Right lobe of liver (tissue), 6 donors: ENCODE measurements at regions not wholly inside any gene's neighbourhood (a gene's known extent, or its start where the extent isn't known, plus 50 kb on each side); places are given as distances from the start of the nearest gene placed in this dataset.

Experiments
- ATAC-seq, 4 donors: fragments of 200-7000 bp; cut with Tn5 transposase; one replicate each; pipeline ENCODE4 v1.9.1; 2020; ENCODE audit warnings: mild to moderate bottlenecking in 4 of 4, moderate library complexity in 4 of 4
- DNase-seq, 3 donors: peaks; one replicate each; pipeline ENCODE4 v3.0.0-alpha.2; 2020
- H3K27ac ChIP-seq, 3 donors: fragments of 200-600 bp; one replicate each; pipeline ENCODE4 v1.8.0; 2022
- H3K27me3 ChIP-seq, 2 donors: fragments of 200-600 bp; one replicate each; pipeline ENCODE4 v1.8.0; 2022
- H3K36me3 ChIP-seq, 4 donors: fragments of 200-600 bp; sonication (generic) in 1 of 4; one replicate each; pipeline versions ENCODE4 v1.5.1 to v1.8.0; 2017 to 2022; ENCODE audit warnings: control low read depth in 1 of 4
- H3K4me1 ChIP-seq, 4 donors: fragments of 200-600 bp; sonication (generic) in 1 of 4; one replicate each; pipeline versions ENCODE4 v1.5.1 to v1.8.0; 2017 to 2022; ENCODE audit warnings: control low read depth in 1 of 4
- H3K4me3 ChIP-seq, 3 donors: fragments of 200-600 bp; one replicate each; pipeline ENCODE4 v1.8.0; 2022
- H3K9me3 ChIP-seq, 4 donors: fragments of 200-600 bp; sonication (generic) in 1 of 4; one replicate each; pipeline versions ENCODE4 v1.5.1 to v1.8.0; 2017 to 2022; ENCODE audit warnings: control low read depth in 1 of 4
- CTCF ChIP-seq, 4 donors: fragments of 200-600 bp in 3 of 4; fragments of 450-650 bp in 1 of 4; IDR thresholded peaks; one replicate each; pipeline versions ENCODE4 v1.5.1 to v1.8.0; 2016 to 2022; ENCODE audit warnings: antibody characterized with exemption in 4 of 4, mild to moderate bottlenecking in 2 of 4
- POLR2A ChIP-seq: fragments of 450-650 bp; IDR thresholded peaks from one replicate; pipeline ENCODE4 v1.6.1; 2017; ENCODE audit warnings: antibody characterized with exemption, mild to moderate bottlenecking
- WGBS: methylation state at CpG from one replicate; pipeline ENCODE4 v1.1.6; 2018; ENCODE audit warnings: low coverage, low lambda C conversion rate; ENCODE audit not compliant: insufficient coverage; ENCODE audit errors: missing lambda C conversion rate; 5-methylcytosine and 5-hydroxymethylcytosine counted together
- intact Hi-C, 2 donors: fragments of 100-400 bp; cut with DNase I; formaldehyde crosslinking; loops; one replicate each; pipeline versions ENCODE4 v1.11.2 to v1.14.1; 2022
- donor health status: DM: no; HTN: yes; CAD: no.
- donor health status: DM: no; HTN: no; CAD: no.
- donor health status: DM: no; HTN: no; CAD: no.
- donor health status: DM: no; HTN: yes; CAD: no.
- donor health status: DM: no; HTN: yes; CAD: no.

DNA sequence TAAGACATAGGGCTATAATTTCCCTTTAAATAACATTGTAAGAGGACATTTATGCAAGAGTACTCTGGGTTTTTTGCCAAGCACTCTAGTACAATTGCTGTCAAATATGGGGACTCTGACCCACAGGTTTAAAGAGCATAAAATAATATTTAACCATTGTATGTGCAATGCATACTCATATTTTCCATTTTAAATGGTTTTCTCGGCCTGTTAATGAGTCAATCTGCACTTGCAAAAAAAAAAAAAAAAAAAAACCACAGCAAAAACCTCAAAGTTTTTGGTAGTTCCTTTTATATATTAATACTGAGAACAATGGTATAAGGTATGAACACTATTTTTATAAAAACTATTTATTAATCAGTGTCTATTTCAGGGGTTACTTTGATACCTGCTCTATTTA, 304.0 kb upstream of the CBLB start:
- peak in 3 of 4 donors; percentile 40 to 54 (median 41) for ATAC-seq
- no peak for TF ChIP-seq CTCF (IDR thresholded peaks at IDR 0.05)
- Histone ChIP-seq H3K4me3 (no peak overlapping the region), H3K36me3 (no peaks in the 10 kb centered on the region), H3K27me3 (no peaks in the 10 kb centered on the region), H3K27ac (no peak overlapping the region), H3K4me1 (no peaks in the 10 kb centered on the region), H3K9me3 (no peaks in the 10 kb centered on the region)
- no peak for DNase-seq
- 8% methylated on average over 1 of the region's 1 CpG for WGBS
- intact Hi-C loops, result no loop called here

- H3K9me3 ChIP-seq, result no peaks in the 10 kb centered on the region
- H3K27ac ChIP-seq, result no peak overlapping the region
- intact Hi-C loops, result no loop called here
- no peaks in the 10 kb centered on the region for H3K36me3 ChIP-seq
- DNase-seq (no peak), ATAC-seq (no peak)
- H3K4me3 ChIP-seq, result no peak overlapping the region
- H3K27me3 ChIP-seq, result no peaks in the 10 kb centered on the region
- 40% methylated on average over 1 of the region's 1 CpG for WGBS
- no peak for TF ChIP-seq CTCF (IDR thresholded peaks at IDR 0.05)
- TF ChIP-seq POLR2A, result no peak
- no peaks in the 10 kb centered on the region for H3K4me1 ChIP-seq
Observed at GRCh38 chr3:106175276-106175675, 306.5 kb upstream of the CBLB start.

GRCh38 chr3:106176734-106177133, 307.9 kb upstream of the CBLB start:
- intact Hi-C loops, result no loop called here
- Histone ChIP-seq H3K27ac (no peak overlapping the region), H3K9me3 (no peaks in the 10 kb centered on the region), H3K4me1 (no peaks in the 10 kb centered on the region), H3K36me3 (no peaks in the 10 kb centered on the region), H3K27me3 (no peaks in the 10 kb centered on the region), H3K4me3 (no peak overlapping the region)
- 9% methylated on average over 3 of the region's 3 CpGs for WGBS
- ATAC-seq (peak in 3 of 4 donors; percentile 29 to 40 (median 33)), DNase-seq (no peak)
- no peak for TF ChIP-seq CTCF (IDR thresholded peaks at IDR 0.05)
- no peak for TF ChIP-seq POLR2A

GRCh38 chr3:106182950-106183511, 314.2 kb upstream of the CBLB start:
- DNase-seq, result no peak
- no peak overlapping the region for H3K27ac ChIP-seq
- TF ChIP-seq CTCF (IDR thresholded peaks at IDR 0.05) (no peak), POLR2A (no peak)
- intact Hi-C loops, result no loop called here
- H3K4me1 ChIP-seq, result no peaks in the 10 kb centered on the region
- no peaks in the 10 kb centered on the region for H3K27me3 ChIP-seq
- H3K36me3 ChIP-seq, result no peaks in the 10 kb centered on the region
- 65% methylated on average over 5 of the region's 5 CpGs for WGBS
- no peak for ATAC-seq
- no peak overlapping the region for H3K4me3 ChIP-seq
- H3K9me3 ChIP-seq, result no peaks in the 10 kb centered on the region
